ENCODE measurements at regions not wholly inside any gene's neighbourhood (a gene's known extent, or its start where the extent isn't known, plus 50 kb on each side); places are given as distances from the start of the nearest gene placed in this dataset.

DNA sequence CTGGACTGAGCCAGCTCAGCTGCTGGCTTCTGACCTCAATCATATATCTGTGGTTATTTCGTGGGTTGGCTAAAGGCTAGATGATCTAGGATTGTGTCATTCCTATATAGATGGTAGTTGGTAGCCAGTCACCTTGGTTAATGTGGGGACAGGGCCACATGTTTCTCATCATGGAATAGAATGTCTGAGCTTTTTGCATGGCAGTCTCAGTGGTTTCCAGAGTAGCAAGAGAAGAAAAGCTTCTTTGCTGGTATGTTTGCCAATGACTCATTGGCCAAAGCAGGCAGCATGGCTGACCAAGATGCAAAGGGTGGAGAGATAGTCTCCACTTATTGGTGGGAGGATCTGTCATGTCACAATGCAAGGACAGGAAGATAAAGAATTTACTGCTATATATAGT lies 746.4 kb upstream of the FLRT2 start:
- TF ChIP-seq POLR2AphosphoS5 (IDR thresholded peaks at IDR 0.05; ENCODE audit: low read depth, low read length) (no peak), SIN3A (IDR thresholded peaks at IDR 0.05; ENCODE audit: borderline replicate concordance, insufficient read depth, low read length) (no peak), TAF1 (IDR thresholded peaks at IDR 0.05; ENCODE audit: borderline replicate concordance, insufficient read depth, low read length) (no peak), FOXP2 (optimal IDR thresholded peaks at IDR 0.05; ENCODE audit: borderline replicate concordance, extremely low read depth, extremely low read length, insufficient read depth) (no peak)
- TF ChIP-seq, protein P1, sequence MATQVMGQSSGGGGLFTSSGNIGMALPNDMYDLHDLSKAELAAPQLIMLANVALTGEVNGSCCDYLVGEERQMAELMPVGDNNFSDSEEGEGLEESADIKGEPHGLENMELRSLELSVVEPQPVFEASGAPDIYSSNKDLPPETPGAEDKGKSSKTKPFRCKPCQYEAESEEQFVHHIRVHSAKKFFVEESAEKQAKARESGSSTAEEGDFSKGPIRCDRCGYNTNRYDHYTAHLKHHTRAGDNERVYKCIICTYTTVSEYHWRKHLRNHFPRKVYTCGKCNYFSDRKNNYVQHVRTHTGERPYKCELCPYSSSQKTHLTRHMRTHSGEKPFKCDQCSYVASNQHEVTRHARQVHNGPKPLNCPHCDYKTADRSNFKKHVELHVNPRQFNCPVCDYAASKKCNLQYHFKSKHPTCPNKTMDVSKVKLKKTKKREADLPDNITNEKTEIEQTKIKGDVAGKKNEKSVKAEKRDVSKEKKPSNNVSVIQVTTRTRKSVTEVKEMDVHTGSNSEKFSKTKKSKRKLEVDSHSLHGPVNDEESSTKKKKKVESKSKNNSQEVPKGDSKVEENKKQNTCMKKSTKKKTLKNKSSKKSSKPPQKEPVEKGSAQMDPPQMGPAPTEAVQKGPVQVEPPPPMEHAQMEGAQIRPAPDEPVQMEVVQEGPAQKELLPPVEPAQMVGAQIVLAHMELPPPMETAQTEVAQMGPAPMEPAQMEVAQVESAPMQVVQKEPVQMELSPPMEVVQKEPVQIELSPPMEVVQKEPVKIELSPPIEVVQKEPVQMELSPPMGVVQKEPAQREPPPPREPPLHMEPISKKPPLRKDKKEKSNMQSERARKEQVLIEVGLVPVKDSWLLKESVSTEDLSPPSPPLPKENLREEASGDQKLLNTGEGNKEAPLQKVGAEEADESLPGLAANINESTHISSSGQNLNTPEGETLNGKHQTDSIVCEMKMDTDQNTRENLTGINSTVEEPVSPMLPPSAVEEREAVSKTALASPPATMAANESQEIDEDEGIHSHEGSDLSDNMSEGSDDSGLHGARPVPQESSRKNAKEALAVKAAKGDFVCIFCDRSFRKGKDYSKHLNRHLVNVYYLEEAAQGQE (IDR thresholded peaks at IDR 0.05; ENCODE audit: insufficient read depth in 1 of 2, low read depth in 2 of 2, low read length in 2 of 2): no peak

DNA sequence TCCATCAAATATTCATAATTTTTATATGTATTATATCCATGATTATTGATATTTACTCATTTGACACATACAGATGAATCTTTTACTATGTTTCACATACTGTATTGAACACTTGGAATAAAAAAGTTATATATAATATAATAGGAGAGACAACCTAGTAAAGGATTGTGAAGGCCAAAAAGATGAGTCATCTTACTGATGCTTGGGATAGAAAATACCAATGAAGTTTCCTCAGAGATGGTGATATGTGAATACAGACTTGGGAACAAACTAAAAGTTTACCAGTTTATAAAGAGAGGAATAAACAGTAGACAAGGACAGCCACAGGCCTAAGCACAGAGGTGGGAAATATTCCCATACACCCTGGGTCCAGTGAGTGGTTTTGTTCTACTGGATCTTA lies 743.9 kb upstream of the FLRT2 start:
- TF ChIP-seq TAF1 (IDR thresholded peaks at IDR 0.05; ENCODE audit: borderline replicate concordance, insufficient read depth, low read length) (no peak), FOXP2 (optimal IDR thresholded peaks at IDR 0.05; ENCODE audit: borderline replicate concordance, extremely low read depth, extremely low read length, insufficient read depth) (no peak)
- TF ChIP-seq, protein P1 (IDR thresholded peaks at IDR 0.05; ENCODE audit: insufficient read depth in 1 of 2, low read depth in 2 of 2, low read length in 2 of 2): no peak

DNA sequence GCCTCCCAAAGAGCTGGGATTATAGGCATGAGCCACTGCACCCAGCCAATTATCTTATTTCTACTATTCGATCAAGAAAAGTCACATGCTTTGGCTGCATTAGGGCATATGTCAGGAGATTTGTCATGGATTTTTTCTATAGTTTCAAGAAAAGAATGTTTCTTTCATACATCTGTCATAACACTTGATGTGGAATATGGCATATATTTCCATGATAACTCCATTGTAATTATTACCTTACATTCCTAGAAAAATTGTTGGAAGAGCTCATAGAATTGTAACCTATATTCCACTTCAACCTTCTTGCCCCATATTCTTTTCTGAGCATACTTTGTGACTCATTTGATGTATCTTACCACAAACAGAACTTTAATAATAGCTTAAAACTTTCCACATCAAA lies 740.9 kb upstream of the FLRT2 start:
- TF ChIP-seq TAF1 (IDR thresholded peaks at IDR 0.05; ENCODE audit: borderline replicate concordance, insufficient read depth, low read length) (no peak), SIN3A (IDR thresholded peaks at IDR 0.05; ENCODE audit: borderline replicate concordance, insufficient read depth, low read length) (no peak), POLR2AphosphoS5 (IDR thresholded peaks at IDR 0.05; ENCODE audit: low read depth, low read length) (no peak), FOXP2 (optimal IDR thresholded peaks at IDR 0.05; ENCODE audit: borderline replicate concordance, extremely low read depth, extremely low read length, insufficient read depth) (no peak)
- TF ChIP-seq, protein P1 (IDR thresholded peaks at IDR 0.05; ENCODE audit: insufficient read depth in 1 of 2, low read depth in 2 of 2, low read length in 2 of 2): no peak

DNA sequence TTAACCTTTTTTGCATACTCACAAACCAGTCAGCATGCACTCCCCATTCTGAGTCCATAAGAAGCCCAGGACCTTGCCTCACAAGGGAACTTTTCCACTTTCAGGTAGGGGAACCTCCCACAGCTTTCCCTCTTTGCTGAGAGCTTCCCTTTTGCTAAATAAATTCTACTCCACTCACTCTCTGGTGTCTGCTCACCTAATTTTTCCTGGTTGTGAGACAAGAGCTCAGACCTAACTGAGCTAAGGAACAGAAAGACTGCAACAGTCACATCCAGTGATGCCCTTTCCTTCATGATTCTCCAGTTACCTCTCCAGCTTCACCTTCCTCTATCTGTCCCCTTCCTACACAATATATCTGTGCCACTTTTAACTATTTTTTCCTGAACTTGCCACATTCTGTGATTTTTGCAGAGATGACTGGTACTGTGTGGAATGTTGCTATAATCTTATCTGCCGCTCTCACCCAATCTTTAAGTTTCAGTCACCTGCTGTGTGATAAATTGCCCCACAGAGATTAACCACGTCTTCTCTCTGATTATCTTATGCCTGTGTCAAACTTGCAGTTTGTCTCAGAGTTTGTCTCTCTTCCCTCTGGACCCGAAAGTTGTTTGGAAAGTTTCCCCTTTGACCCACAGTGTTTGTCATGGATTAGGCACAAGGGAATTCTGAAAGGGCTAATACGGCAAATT lies 737.1 kb upstream of the FLRT2 start:
- TF ChIP-seq FOXP2 (optimal IDR thresholded peaks at IDR 0.05; ENCODE audit: borderline replicate concordance, extremely low read depth, extremely low read length, insufficient read depth) (no peak), TAF1 (IDR thresholded peaks at IDR 0.05; ENCODE audit: borderline replicate concordance, insufficient read depth, low read length) (no peak), POLR2AphosphoS5 (IDR thresholded peaks at IDR 0.05; ENCODE audit: low read depth, low read length) (no peak), SIN3A (IDR thresholded peaks at IDR 0.05; ENCODE audit: borderline replicate concordance, insufficient read depth, low read length) (no peak)
- TF ChIP-seq, protein P1 (IDR thresholded peaks at IDR 0.05; ENCODE audit: insufficient read depth in 1 of 2, low read depth in 2 of 2, low read length in 2 of 2): no peak

DNA sequence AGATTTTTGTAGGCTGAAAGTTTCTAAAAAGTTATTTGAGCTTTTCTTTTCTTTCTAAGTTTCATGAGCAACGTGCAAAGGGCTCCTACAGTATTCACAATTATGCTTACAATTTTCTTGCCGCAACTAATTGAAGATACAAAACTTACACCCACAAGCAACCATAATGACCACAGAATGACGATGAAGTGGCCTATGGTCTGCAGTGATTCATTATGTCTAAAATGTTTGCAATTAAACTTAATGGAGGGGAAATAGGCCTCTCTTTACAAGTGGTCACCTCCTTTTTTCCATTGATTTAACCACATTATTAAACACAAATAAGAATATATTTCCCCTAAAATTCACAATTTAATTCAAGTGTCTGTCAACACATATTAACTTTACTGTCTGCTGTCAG lies 732.6 kb upstream of the FLRT2 start:
- TF ChIP-seq, protein P1 (IDR thresholded peaks at IDR 0.05; ENCODE audit: insufficient read depth in 1 of 2, low read depth in 2 of 2, low read length in 2 of 2): no peak
- TF ChIP-seq TAF1 (IDR thresholded peaks at IDR 0.05; ENCODE audit: borderline replicate concordance, insufficient read depth, low read length): no peak
- no peak for TF ChIP-seq FOXP2 (optimal IDR thresholded peaks at IDR 0.05; ENCODE audit: borderline replicate concordance, extremely low read depth, extremely low read length, insufficient read depth)
- no peak for TF ChIP-seq POLR2AphosphoS5 (IDR thresholded peaks at IDR 0.05; ENCODE audit: low read depth, low read length)
- no peak for TF ChIP-seq SIN3A (IDR thresholded peaks at IDR 0.05; ENCODE audit: borderline replicate concordance, insufficient read depth, low read length)
